IPS-20b (cell line): ENCODE measurements at regions not wholly inside any gene's neighbourhood (a gene's known extent, or its start where the extent isn't known, plus 50 kb on each side); places are given as distances from the start of the nearest gene placed in this dataset.

Experiments used
- H3K27ac ChIP-seq: one replicate; pipeline ENCODE4 v1.5.1; 2013; ENCODE audit warnings: low read length
- H3K27me3 ChIP-seq: 2 replicates; pipeline ENCODE4 v1.6.1; 2013; ENCODE audit warnings: mild to moderate bottlenecking, low read length, inconsistent platforms; ENCODE audit not compliant: insufficient read depth
- H3K36me3 ChIP-seq: 2 replicates; pipeline ENCODE4 v1.6.1; 2013; ENCODE audit warnings: low read depth, mild to moderate bottlenecking, inconsistent platforms, low read length, moderate library complexity; ENCODE audit not compliant: insufficient read depth
- H3K4me1 ChIP-seq: 2 replicates; pipeline ENCODE4 v1.6.1; 2013; ENCODE audit warnings: mild to moderate bottlenecking, control low read depth, inconsistent platforms, low read length, moderate library complexity; ENCODE audit not compliant: insufficient read depth
- H3K4me3 ChIP-seq: 2 replicates; pipeline ENCODE4 v1.5.1; 2013; ENCODE audit warnings: mild to moderate bottlenecking, low read length, inconsistent platforms
- H3K9ac ChIP-seq: 2 replicates; pipeline ENCODE4 v1.6.1; 2013; ENCODE audit warnings: low read depth, mild to moderate bottlenecking, inconsistent platforms, low read length, moderate library complexity
- H3K9me3 ChIP-seq: 2 replicates; pipeline ENCODE4 v1.6.1; 2013; ENCODE audit warnings: mild to moderate bottlenecking, low read depth, low read length, inconsistent platforms; ENCODE audit not compliant: insufficient read depth

- Histone ChIP-seq H3K27ac (no peak overlapping the region), H3K4me1 (no peaks in the 10 kb centered on the region), H3K9me3 (no peaks in the 10 kb centered on the region), H3K36me3 (no peaks in the 10 kb centered on the region), H3K4me3 (no peak overlapping the region), H3K9ac (no peak overlapping the region), H3K27me3 (no peaks in the 10 kb centered on the region)
Observed at GRCh38 chr11:21896746-21897602, 295.9 kb upstream of the ANO5 start.

GRCh38 chr11:21897752-21898151 is 295.1 kb upstream of the ANO5 start:
- no peaks in the 10 kb centered on the region for H3K4me1 ChIP-seq
- no peaks in the 10 kb centered on the region for H3K36me3 ChIP-seq
- H3K27ac ChIP-seq = no peak overlapping the region
- no peaks in the 10 kb centered on the region for H3K9me3 ChIP-seq
- no peak overlapping the region for H3K4me3 ChIP-seq
- H3K27me3 ChIP-seq = no peaks in the 10 kb centered on the region
- no peak overlapping the region for H3K9ac ChIP-seq

- Histone ChIP-seq H3K4me3 (no peak overlapping the region), H3K36me3 (no peaks in the 10 kb centered on the region), H3K27me3 (no peaks in the 10 kb centered on the region), H3K9ac (no peak overlapping the region), H3K4me1 (0 out of 2 replicates have a peak, but pooled peaks cover 3% of the 10 kb centered on the region), H3K27ac (no peak overlapping the region), H3K9me3 (no peaks in the 10 kb centered on the region)
Observed at GRCh38 chr11:21908211-21908610, 284.7 kb upstream of the ANO5 start.

- Histone ChIP-seq H3K9ac (no peak overlapping the region), H3K9me3 (no peaks in the 10 kb centered on the region), H3K36me3 (no peaks in the 10 kb centered on the region), H3K27ac (no peak overlapping the region), H3K4me1 (0 out of 2 replicates have a peak, but pooled peaks cover 3% of the 10 kb centered on the region), H3K4me3 (no peak overlapping the region), H3K27me3 (no peaks in the 10 kb centered on the region)
Observed at GRCh38 chr11:21909145-21909544, 283.7 kb upstream of the ANO5 start.

GRCh38 chr11:21911061-21911460 is 281.8 kb upstream of the ANO5 start:
- Histone ChIP-seq H3K36me3 (no peaks in the 10 kb centered on the region), H3K27ac (no peak overlapping the region), H3K9me3 (no peaks in the 10 kb centered on the region), H3K4me1 (0 out of 2 replicates have a peak, but pooled peaks cover 3% of the 10 kb centered on the region), H3K4me3 (no peak overlapping the region), H3K9ac (no peak overlapping the region), H3K27me3 (no peaks in the 10 kb centered on the region)

- Histone ChIP-seq H3K27ac (no peak overlapping the region), H3K4me1 (0 out of 2 replicates have a peak, but pooled peaks cover 3% of the 10 kb centered on the region), H3K4me3 (no peak overlapping the region), H3K27me3 (no peaks in the 10 kb centered on the region), H3K9ac (no peak overlapping the region), H3K9me3 (no peaks in the 10 kb centered on the region), H3K36me3 (no peaks in the 10 kb centered on the region)
Observed at GRCh38 chr11:21912285-21912684, 280.6 kb upstream of the ANO5 start.

GRCh38 chr11:21921151-21921550 is 271.7 kb upstream of the ANO5 start:
- no peaks in the 10 kb centered on the region for H3K27me3 ChIP-seq
- H3K4me3 ChIP-seq = no peak overlapping the region
- no peak overlapping the region for H3K27ac ChIP-seq
- H3K9ac ChIP-seq = no peak overlapping the region
- H3K4me1 ChIP-seq = no peaks in the 10 kb centered on the region
- H3K9me3 ChIP-seq = no peaks in the 10 kb centered on the region
- no peaks in the 10 kb centered on the region for H3K36me3 ChIP-seq

- H3K27me3 ChIP-seq = no peaks in the 10 kb centered on the region
- no peaks in the 10 kb centered on the region for H3K9me3 ChIP-seq
- no peak overlapping the region for H3K27ac ChIP-seq
- H3K4me3 ChIP-seq = no peak overlapping the region
- H3K36me3 ChIP-seq = no peaks in the 10 kb centered on the region
- H3K4me1 ChIP-seq = no peaks in the 10 kb centered on the region
- H3K9ac ChIP-seq = no peak overlapping the region
Observed at GRCh38 chr11:21924262-21924661, 268.6 kb upstream of the ANO5 start.

- Histone ChIP-seq H3K9ac (no peak overlapping the region), H3K4me3 (no peak overlapping the region), H3K9me3 (no peaks in the 10 kb centered on the region), H3K27ac (no peak overlapping the region), H3K27me3 (no peaks in the 10 kb centered on the region), H3K36me3 (no peaks in the 10 kb centered on the region), H3K4me1 (no peaks in the 10 kb centered on the region)
Observed at GRCh38 chr11:21927628-21928027, 265.3 kb upstream of the ANO5 start.

GRCh38 chr11:21928847-21929246 is 264.0 kb upstream of the ANO5 start:
- no peak overlapping the region for H3K9ac ChIP-seq
- H3K36me3 ChIP-seq = no peaks in the 10 kb centered on the region
- no peak overlapping the region for H3K4me3 ChIP-seq
- no peaks in the 10 kb centered on the region for H3K9me3 ChIP-seq
- no peak overlapping the region for H3K27ac ChIP-seq
- H3K27me3 ChIP-seq = no peaks in the 10 kb centered on the region
- no peaks in the 10 kb centered on the region for H3K4me1 ChIP-seq

GRCh38 chr11:21930408-21930807 is 262.5 kb upstream of the ANO5 start:
- Histone ChIP-seq H3K4me3 (no peak overlapping the region), H3K36me3 (no peaks in the 10 kb centered on the region), H3K9ac (no peak overlapping the region), H3K27me3 (no peaks in the 10 kb centered on the region), H3K4me1 (no peaks in the 10 kb centered on the region), H3K9me3 (no peaks in the 10 kb centered on the region), H3K27ac (no peak overlapping the region)

- Histone ChIP-seq H3K9ac (no peak overlapping the region), H3K4me1 (no peaks in the 10 kb centered on the region), H3K27me3 (no peaks in the 10 kb centered on the region), H3K4me3 (no peak overlapping the region), H3K27ac (no peak overlapping the region), H3K36me3 (no peaks in the 10 kb centered on the region), H3K9me3 (no peaks in the 10 kb centered on the region)
Observed at GRCh38 chr11:21931436-21932101, 261.3 kb upstream of the ANO5 start.
